Activated gamma-delta T cell treated with Interleukin-2 at 50 U/mL for 16 hours (primary cell): ENCODE measurements at regions not wholly inside any gene's neighbourhood (a gene's known extent, or its start where the extent isn't known, plus 50 kb on each side); places are given as distances from the start of the nearest gene placed in this dataset.
"Not testable (repeated sequence)": the region's sequence is repeated elsewhere in the genome, so short reads cannot be mapped to it uniquely, and the experiment has no call there.

Experiments
- DNase-seq: peaks from one replicate; pipeline ENCODE4 v3.0.0-alpha.2; 2020

- DNase-seq = no peak
Observed at GRCh38 chr1:72481420-72481970, 199.2 kb upstream of the NEGR1 start.

DNA sequence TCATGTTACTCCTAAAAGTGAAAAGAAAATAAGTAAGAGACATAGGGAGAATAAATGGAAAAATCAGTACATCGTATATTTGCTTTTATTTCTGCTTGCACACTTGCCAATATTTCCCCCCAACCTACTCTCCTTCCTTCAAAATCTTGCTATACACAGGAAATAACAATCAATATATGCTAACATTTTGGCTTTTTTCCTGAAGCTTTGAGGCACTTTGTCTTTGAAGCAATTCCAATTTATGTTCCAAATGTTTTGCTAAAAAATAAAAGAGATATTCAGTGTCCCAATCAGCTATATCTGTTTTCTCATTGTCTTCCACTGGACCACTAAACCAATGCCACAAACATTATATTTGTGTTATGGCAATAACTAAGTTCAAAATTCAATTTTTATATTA lies 184.0 kb upstream of the NEGR1 start:
- no peak for DNase-seq

- no peak for DNase-seq
Observed at GRCh38 chr1:72462186-72462905, 180.0 kb upstream of the NEGR1 start.

DNA sequence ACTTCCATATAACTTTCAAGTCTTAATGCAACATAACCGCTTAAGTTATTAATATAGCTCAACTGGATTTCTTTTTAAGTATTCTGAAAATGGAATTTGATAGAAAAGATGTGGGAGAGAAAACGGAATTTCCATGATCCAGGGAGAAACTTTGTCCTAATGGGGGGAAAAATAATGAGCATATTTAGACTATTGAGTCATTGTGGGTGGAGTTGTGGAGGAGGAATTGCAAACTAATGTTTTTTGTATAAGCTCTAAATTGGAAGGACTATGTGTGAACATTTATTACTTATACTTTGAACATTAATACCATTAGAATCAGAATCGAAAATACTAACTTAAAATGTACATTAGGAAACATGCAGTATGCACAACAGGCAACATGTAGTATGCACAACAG lies 159.9 kb upstream of the NEGR1 start:
- DNase-seq = no peak

- DNase-seq = no peak
Observed at GRCh38 chr1:72439036-72439435, 156.7 kb upstream of the NEGR1 start.

GRCh38 chr1:72438270-72438669 lies 155.9 kb upstream of the NEGR1 start:
- DNase-seq = no peak

DNA sequence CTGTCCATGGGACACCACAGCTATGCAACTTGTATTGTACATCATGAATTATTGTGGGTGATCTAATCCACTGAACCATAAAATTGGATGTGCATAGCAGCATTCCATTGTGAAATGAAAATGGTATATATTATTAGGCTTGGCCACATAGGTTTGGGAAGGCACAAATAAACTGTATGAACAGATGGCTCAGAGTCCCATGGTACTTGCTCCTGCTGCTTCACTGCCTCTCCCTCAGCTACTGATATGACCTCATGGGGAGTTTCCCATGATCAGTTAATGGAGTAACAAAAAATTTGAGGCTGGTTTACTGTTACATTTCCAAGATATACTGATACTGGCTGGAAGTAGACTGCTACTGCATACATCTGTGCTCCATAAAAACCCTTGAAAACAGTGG lies 152.7 kb upstream of the NEGR1 start:
- DNase-seq = no peak

DNA sequence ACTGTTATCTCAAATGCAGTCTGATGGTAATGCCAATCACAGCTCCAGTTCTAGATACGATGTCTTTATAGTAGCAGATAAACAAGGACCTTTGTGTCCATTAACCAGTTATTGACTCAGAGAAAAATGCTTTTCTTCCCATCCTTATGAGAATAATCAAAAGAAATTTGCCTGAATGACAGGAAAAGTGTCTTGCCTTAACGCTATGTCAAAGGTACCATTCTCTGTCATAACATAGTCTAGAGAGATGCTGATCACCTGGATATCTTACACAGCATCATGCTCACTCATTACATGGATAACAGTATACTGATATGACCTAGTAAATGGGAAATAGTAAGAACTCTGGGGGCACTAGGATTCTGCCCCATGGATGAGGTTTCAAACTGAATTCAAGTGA lies 151.7 kb upstream of the NEGR1 start:
- DNase-seq = no peak

GRCh38 chr1:72433591-72433990 lies 151.3 kb upstream of the NEGR1 start:
- DNase-seq = no peak

DNA sequence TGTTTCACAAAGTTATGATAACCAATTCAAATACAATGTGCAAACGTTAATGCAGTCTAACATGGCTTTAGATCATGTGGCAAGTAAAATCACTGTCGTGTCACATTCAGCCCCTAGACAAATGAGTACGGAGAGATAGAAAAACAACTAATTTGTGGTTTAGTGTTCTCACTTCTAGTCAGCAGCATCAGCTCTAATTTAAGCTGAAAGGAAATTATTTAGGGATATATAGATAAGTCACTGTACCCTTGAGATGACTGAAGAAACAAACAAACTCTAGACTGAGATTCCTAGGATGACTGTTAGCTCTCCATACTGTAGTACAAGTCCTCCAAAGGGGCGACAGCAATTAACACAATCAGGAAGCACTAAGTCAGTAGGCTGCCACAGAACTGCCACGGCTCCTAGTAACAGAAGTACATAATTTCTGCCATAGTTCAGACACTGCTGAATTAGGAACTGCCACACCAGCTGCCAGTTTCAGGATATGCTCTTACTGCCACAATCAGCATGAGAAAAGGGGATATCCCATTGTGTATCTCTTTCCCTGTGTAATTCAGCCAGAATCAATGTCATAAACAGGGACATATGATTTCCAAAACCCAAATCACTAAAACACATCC lies 150.4 kb upstream of the NEGR1 start:
- no peak for DNase-seq

DNA sequence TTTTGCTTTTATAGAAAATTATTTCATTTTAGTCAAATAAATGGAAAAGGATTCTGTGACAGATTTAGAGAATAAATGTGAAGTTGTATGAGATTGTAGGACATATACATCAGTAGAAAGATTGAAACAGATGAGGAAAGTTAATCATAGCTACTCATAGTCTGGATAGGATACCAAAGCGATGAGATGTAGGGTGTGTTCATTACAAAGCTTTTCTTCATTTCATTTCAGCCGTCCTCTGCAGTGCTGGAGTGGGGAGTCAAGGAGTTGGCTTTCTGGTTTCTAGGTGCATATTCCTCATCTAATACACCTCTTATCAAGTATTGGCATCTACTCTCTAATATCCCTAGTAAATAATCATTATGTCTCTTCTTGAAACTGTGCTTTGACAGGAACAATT lies 149.5 kb upstream of the NEGR1 start:
- no peak for DNase-seq

DNA sequence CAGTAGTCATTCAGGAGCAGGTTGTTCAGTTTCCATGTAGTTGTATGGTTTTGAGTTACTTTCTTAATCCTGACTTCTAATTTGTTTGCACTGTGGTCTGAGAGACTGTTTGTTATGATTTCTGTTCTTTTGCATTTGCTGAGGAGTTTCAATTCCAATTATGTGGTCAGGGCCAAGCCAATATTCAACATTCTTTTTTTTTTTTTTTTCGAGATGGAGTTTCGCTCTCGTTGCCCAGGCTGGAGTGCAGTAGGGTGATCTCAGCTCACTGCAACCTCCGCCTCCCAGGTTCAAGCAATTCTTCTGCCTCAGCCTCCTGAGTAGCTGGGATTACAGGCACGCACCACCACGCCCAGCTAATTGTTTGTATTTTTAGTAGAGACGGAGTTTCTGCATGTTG lies 145.9 kb upstream of the NEGR1 start:
- DNase-seq = not testable (repeated sequence)

GRCh38 chr1:72419229-72419628 lies 136.9 kb upstream of the NEGR1 start:
- DNase-seq = no peak

DNA sequence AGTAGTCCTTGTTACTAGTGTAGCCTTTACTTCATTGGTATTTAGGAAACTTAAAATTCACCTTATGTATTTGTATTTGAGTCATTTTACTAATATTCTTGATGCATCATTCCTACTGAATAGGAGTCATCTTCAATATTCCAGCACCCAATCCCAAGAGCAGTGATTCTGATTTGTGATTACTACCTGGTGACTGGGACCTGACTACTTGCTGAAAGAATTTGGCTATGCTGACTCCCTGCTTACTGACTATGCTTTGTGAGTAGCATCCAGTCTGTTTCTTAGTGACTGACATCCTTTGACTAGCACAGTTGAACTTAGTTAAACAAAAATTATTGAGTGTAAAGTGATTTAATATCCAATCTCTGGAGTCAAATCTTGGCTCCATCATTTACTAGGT lies 129.9 kb upstream of the NEGR1 start:
- DNase-seq = no peak

GRCh38 chr1:72399807-72400206 lies 117.5 kb upstream of the NEGR1 start:
- no peak for DNase-seq

GRCh38 chr1:72397786-72398185 lies 115.4 kb upstream of the NEGR1 start:
- DNase-seq = no peak

GRCh38 chr1:72394457-72394856 lies 112.1 kb upstream of the NEGR1 start:
- DNase-seq = no peak

- no peak for DNase-seq
Observed at GRCh38 chr1:72379072-72379471, 96.7 kb upstream of the NEGR1 start.

- DNase-seq = no peak
Observed at GRCh38 chr1:72375226-72375625, 92.9 kb upstream of the NEGR1 start.

DNA sequence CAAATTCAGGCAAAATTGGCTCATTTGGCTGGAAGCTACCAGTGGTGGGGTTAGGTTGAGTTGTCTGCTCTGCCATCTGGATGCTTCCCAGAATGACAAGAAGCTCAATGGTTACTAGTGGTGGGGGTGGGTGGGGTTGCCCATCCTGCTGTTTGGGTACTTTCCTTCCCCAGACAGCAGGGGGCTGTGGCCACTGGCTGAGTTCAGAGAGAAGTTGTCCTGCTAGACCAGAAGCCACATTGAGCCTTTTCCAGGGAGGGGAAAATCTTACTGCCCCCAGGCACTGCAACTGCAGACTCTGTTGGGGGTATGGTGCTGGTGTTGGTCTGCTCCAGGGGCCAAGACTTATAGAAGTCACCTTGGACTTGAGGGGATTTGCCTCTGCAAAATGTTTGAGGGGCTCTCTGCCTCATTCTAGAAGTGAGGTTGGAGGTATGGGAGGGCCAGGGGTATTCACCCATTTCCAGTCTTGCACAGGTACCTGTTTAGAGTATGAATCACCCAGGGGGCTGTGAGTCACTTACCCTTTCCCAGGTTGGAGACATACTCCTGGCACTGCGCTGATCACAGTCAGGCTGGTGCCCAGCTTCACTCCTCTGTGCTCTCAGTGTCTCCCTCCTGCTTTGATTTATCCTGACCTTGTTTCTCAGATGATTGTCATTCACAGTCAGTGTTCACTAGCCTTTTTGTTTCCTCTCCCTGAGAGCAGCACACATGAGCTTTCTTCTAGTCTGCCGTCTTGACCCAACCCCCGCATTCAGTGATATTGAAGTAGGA lies 89.1 kb upstream of the NEGR1 start:
- no peak for DNase-seq

DNA sequence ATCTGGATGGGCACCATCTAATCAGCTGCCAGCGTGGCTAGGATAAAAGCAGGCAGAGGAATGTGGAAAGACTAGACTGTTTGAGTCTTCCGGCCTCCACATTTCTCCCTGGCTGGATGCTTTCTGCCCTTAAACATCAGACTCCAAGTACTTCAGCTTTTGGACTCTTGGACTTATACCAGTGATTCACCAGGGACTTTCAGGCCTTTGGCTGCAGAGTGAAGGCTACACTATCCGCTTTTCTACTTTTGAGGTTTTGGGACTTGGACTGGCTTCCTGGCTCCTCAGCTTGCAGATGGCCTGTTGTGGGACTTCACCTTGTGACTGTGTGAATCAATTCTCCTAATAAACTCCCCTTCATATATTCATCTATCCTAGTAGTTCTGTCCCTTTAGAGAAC lies 88.5 kb upstream of the NEGR1 start:
- not testable (repeated sequence) for DNase-seq

- no peak for DNase-seq
Observed at GRCh38 chr1:72369069-72369757, 86.9 kb upstream of the NEGR1 start.

DNA sequence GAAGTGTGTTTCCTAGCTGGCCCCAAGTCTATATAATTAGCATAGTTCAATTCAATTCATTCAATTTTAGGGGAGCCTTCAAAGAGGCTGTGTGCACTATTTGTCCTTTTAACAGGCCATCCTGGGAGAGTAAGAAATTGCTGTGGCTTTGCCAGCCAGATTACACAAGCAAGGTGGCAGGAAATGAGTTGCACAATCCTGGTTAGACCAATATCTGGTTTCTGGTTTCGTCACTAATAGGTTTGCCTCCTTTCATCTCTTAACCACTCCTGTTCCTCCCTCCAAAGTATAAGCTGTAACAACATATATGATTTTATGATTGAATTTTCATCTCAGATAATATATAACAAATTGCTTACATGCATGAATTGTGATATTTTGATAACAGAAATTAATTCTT lies 84.1 kb upstream of the NEGR1 start:
- no peak for DNase-seq
